Neuronal stem cell (in vitro differentiated cells): ENCODE measurements at regions not wholly inside any gene's neighbourhood (a gene's known extent, or its start where the extent isn't known, plus 50 kb on each side); places are given as distances from the start of the nearest gene placed in this dataset.

Experiments
- DNase-seq: peaks from one replicate; pipeline ENCODE4 v3.0.0-alpha.2; 2013; ENCODE audit warnings: low spot score
- H2AFZ ChIP-seq: one replicate; pipeline ENCODE4 v1.6.1; 2013; ENCODE audit warnings: mild to moderate bottlenecking, low read length, inconsistent platforms
- H2AK5ac ChIP-seq: 2 replicates; pipeline ENCODE4 v1.6.1; 2013; ENCODE audit warnings: low read depth, mild to moderate bottlenecking, inconsistent platforms, low read length, moderate library complexity, mixed read lengths
- H2BK120ac ChIP-seq: 2 replicates; pipeline ENCODE4 v1.6.1; 2013; ENCODE audit warnings: low read depth, mild to moderate bottlenecking, inconsistent platforms, low read length, moderate library complexity, mixed read lengths
- H2BK12ac ChIP-seq: one replicate; pipeline ENCODE4 v1.6.1; 2013; ENCODE audit warnings: low read length, inconsistent platforms
- H2BK15ac ChIP-seq: 2 replicates; pipeline ENCODE4 v1.6.1; 2013; ENCODE audit warnings: mild to moderate bottlenecking, low read length, inconsistent platforms, mixed read lengths
- H2BK5ac ChIP-seq: one replicate; pipeline ENCODE4 v1.6.1; 2013; ENCODE audit warnings: inconsistent platforms, mild to moderate bottlenecking, low read length, moderate library complexity
- H3K14ac ChIP-seq: one replicate; pipeline ENCODE4 v1.6.1; 2013; ENCODE audit warnings: low read length, inconsistent platforms
- H3K18ac ChIP-seq: 2 replicates; pipeline ENCODE4 v1.6.1; 2013; ENCODE audit warnings: low read length, inconsistent platforms
- H3K23ac ChIP-seq: 2 replicates; pipeline ENCODE4 v1.6.1; 2013; ENCODE audit warnings: low read depth, mild to moderate bottlenecking, mixed read lengths, low read length, inconsistent platforms; ENCODE audit not compliant: poor library complexity
- H3K27ac ChIP-seq: replicated peaks from 3 replicates; pipeline ENCODE4 v1.5.1; 2013; ENCODE audit warnings: low read length, inconsistent platforms
- H3K27me3 ChIP-seq, 3 experiments: 2 replicates each; pipeline ENCODE4 v1.6.1; 2013; ENCODE audit warnings: low read length in 3 of 3, mild to moderate bottlenecking in 2 of 3, inconsistent platforms in 1 of 3, low read depth in 1 of 3, mixed read lengths in 1 of 3, moderate library complexity in 1 of 3; ENCODE audit not compliant: control insufficient read depth in 3 of 3, insufficient read depth in 3 of 3
- H3K36me3 ChIP-seq, 2 donors: replicated peaks in 1 of 2; 2 replicates each; pipeline ENCODE4 v1.6.1; 2013; ENCODE audit warnings: low read length in 2 of 2; ENCODE audit not compliant: control insufficient read depth in 2 of 2, insufficient read depth in 2 of 2
- H3K4ac ChIP-seq: 2 replicates; pipeline ENCODE4 v1.6.1; 2013; ENCODE audit warnings: inconsistent platforms, mild to moderate bottlenecking, low read length, moderate library complexity
- H3K4me1 ChIP-seq, 2 donors: 1 replicate in 1 of 2; 2 replicates in 1 of 2; pipeline ENCODE4 v1.6.1; 2013; ENCODE audit warnings: low read length in 2 of 2, low read depth in 1 of 2; ENCODE audit not compliant: control insufficient read depth in 2 of 2, insufficient read depth in 1 of 2
- H3K4me2 ChIP-seq: one replicate; pipeline ENCODE4 v1.6.1; 2013; ENCODE audit warnings: mild to moderate bottlenecking, low read length, inconsistent platforms; ENCODE audit not compliant: insufficient read depth, poor library complexity, severe bottlenecking
- H3K4me3 ChIP-seq, 2 donors: 2 replicates each; pipeline ENCODE4 v1.5.1; 2013; ENCODE audit warnings: low read length in 2 of 2, mild to moderate bottlenecking in 2 of 2, inconsistent platforms in 1 of 2, moderate library complexity in 1 of 2
- H3K79me1 ChIP-seq: one replicate; pipeline ENCODE4 v1.6.1; 2013; ENCODE audit warnings: low read depth, mild to moderate bottlenecking, inconsistent platforms, low read length, moderate library complexity
- H3K9ac ChIP-seq: one replicate; pipeline ENCODE4 v1.6.1; 2013; ENCODE audit warnings: mild to moderate bottlenecking, low read depth, low read length, inconsistent platforms; ENCODE audit not compliant: poor library complexity
- H3K9me3 ChIP-seq, 2 donors: replicated peaks in 1 of 2; 2 replicates each; pipeline versions ENCODE3 to v1.6.1; 2013; ENCODE audit warnings: low read length in 2 of 2, mild to moderate bottlenecking in 2 of 2, inconsistent platforms in 1 of 2, low read depth in 1 of 2, mixed read lengths in 1 of 2, moderate library complexity in 1 of 2; ENCODE audit not compliant: control insufficient read depth in 2 of 2, insufficient read depth in 1 of 2
- H4K8ac ChIP-seq: one replicate; pipeline ENCODE4 v1.6.1; 2013; ENCODE audit warnings: low read depth, mild to moderate bottlenecking, inconsistent platforms, low read length, moderate library complexity
- H4K91ac ChIP-seq: one replicate; pipeline ENCODE4 v1.6.1; 2013; ENCODE audit warnings: low read length, low read depth, mild to moderate bottlenecking, inconsistent platforms; ENCODE audit not compliant: poor library complexity
- WGBS, 2 donors: extraction: QIAGEN DNeasy Blood & Tissue Kit; methylation state at CpG; one replicate each; pipeline ENCODE4 v1.1.7; 2013; ENCODE audit warnings: missing lambda C conversion rate in 2 of 2, mixed read lengths in 1 of 2; ENCODE audit not compliant: insufficient read length in 2 of 2, insufficient replicate concordance in 1 of 2; ENCODE audit errors: extremely low coverage in 2 of 2; 5-methylcytosine and 5-hydroxymethylcytosine counted together

GRCh38 chr5:72723581-72723980 lies 92.9 kb upstream of the TNPO1 start:
- Histone ChIP-seq H2BK12ac (no peak overlapping the region), H3K36me3 (no peaks in the 10 kb centered on the region), H3K4me1 (peaks cover 0 to 4% of the 10 kb centered on the region in 2 donors), H3K23ac (no peak overlapping the region), H2BK5ac (no peak overlapping the region), H2AFZ (no peak overlapping the region), H2BK120ac (no peak overlapping the region), H3K14ac (no peak overlapping the region), H4K91ac (no peak overlapping the region), H3K79me1 (no peaks in the 10 kb centered on the region), H2BK15ac (no peak overlapping the region), H3K4me2 (no peak overlapping the region), H3K27ac (no peak overlapping the region), H3K9me3 (peaks cover 0 to 4% of the 10 kb centered on the region in 2 donors), H4K8ac (no peak overlapping the region), H3K4me3 (no peak overlapping the region), H3K4ac (no peak overlapping the region), H3K27me3 (no peaks in the 10 kb centered on the region), H3K9ac (no peak overlapping the region), H2AK5ac (no peak overlapping the region), H3K18ac (no peak overlapping the region)
- no peak for DNase-seq

- Histone ChIP-seq H2BK12ac (no peak overlapping the region), H3K79me1 (no peaks in the 10 kb centered on the region), H2BK120ac (no peak overlapping the region), H3K14ac (no peak overlapping the region), H4K91ac (no peak overlapping the region), H3K23ac (no peak overlapping the region), H4K8ac (no peak overlapping the region), H2AK5ac (no peak overlapping the region), H2BK15ac (no peak overlapping the region), H3K4me2 (no peak overlapping the region), H3K27ac (no peak overlapping the region), H3K4ac (no peak overlapping the region), H3K9ac (no peak overlapping the region), H3K9me3 (peaks cover 0 to 4% of the 10 kb centered on the region in 2 donors), H3K4me3 (no peak overlapping the region), H2BK5ac (no peak overlapping the region), H3K18ac (no peak overlapping the region), H3K27me3 (no peaks in the 10 kb centered on the region), H3K36me3 (no peaks in the 10 kb centered on the region), H2AFZ (no peak overlapping the region), H3K4me1 (peaks cover 0 to 4% of the 10 kb centered on the region in 2 donors)
- DNase-seq: no peak
- no CpG with 5 or more reads among the region's 5 CpGs for WGBS, 2 donors
Observed at GRCh38 chr5:72722792-72723452, 93.5 kb upstream of the TNPO1 start.

GRCh38 chr5:72721844-72722243 lies 94.6 kb upstream of the TNPO1 start:
- Histone ChIP-seq H3K18ac (no peak overlapping the region), H3K14ac (no peak overlapping the region), H3K79me1 (no peaks in the 10 kb centered on the region), H3K36me3 (no peaks in the 10 kb centered on the region), H3K27ac (no peak overlapping the region), H3K27me3 (peaks cover 0 to 6% (median 0%) of the 10 kb centered on the region in 3 experiments), H3K4ac (no peak overlapping the region), H2BK120ac (no peak overlapping the region), H3K9ac (no peak overlapping the region), H2BK12ac (no peak overlapping the region), H2BK15ac (no peak overlapping the region), H4K91ac (no peak overlapping the region), H2AK5ac (no peak overlapping the region), H3K4me3 (no peak overlapping the region), H3K9me3 (no peaks in the 10 kb centered on the region), H4K8ac (no peak overlapping the region), H2AFZ (no peak overlapping the region), H2BK5ac (no peak overlapping the region), H3K23ac (no peak overlapping the region), H3K4me1 (peaks cover 0 to 4% of the 10 kb centered on the region in 2 donors), H3K4me2 (no peak overlapping the region)
- no peak for DNase-seq
- no CpG with 5 or more reads among the region's 2 CpGs for WGBS, 2 donors

GRCh38 chr5:72720205-72720604 lies 96.3 kb upstream of the TNPO1 start:
- Histone ChIP-seq H3K18ac (no peak overlapping the region), H3K23ac (no peak overlapping the region), H4K8ac (no peak overlapping the region), H2AFZ (no peak overlapping the region), H3K4ac (no peak overlapping the region), H2BK15ac (no peak overlapping the region), H3K4me3 (no peak overlapping the region), H2AK5ac (no peak overlapping the region), H3K4me1 (peaks cover 0 to 4% of the 10 kb centered on the region in 2 donors), H3K9me3 (no peaks in the 10 kb centered on the region), H3K27me3 (peaks cover 0 to 16% (median 0%) of the 10 kb centered on the region in 3 experiments), H3K79me1 (no peaks in the 10 kb centered on the region), H3K36me3 (no peaks in the 10 kb centered on the region), H3K4me2 (no peak overlapping the region), H3K9ac (no peak overlapping the region), H2BK120ac (no peak overlapping the region), H2BK5ac (no peak overlapping the region), H2BK12ac (no peak overlapping the region), H3K27ac (no peak overlapping the region), H4K91ac (no peak overlapping the region), H3K14ac (no peak overlapping the region)
- no peak for DNase-seq
- WGBS, 2 donors: no CpG with 5 or more reads among the region's 4 CpGs
